Gastrocnemius medialis (tissue), 4 donors: ENCODE measurements at regions not wholly inside any gene's neighbourhood (a gene's known extent, or its start where the extent isn't known, plus 50 kb on each side); places are given as distances from the start of the nearest gene placed in this dataset.

Source experiments
- ATAC-seq, 2 donors: fragments of 150-250 bp; one replicate each; pipeline ENCODE4 v1.9.1; 2016
- DNase-seq, 2 donors: peaks; one replicate each; pipeline ENCODE4 v3.0.0-alpha.2; 2019
- H3K27ac ChIP-seq, 4 donors: fragments of 200-600 bp; sonication (generic); 1 replicate in 1 of 4; 2 replicates in 3 of 4; pipeline ENCODE4 v1.5.1; 2016 to 2018; ENCODE audit warnings: mild to moderate bottlenecking in 2 of 4, moderate library complexity in 1 of 4
- H3K27me3 ChIP-seq, 3 donors: fragments of 200-600 bp; sonication (generic) in 2 of 3; 1 replicate in 1 of 3; 2 replicates in 2 of 3; pipeline versions ENCODE4 v1.5.1 to v1.6.0; 2016 to 2019; ENCODE audit warnings: mild to moderate bottlenecking in 1 of 3, moderate library complexity in 1 of 3
- H3K36me3 ChIP-seq, 2 donors: fragments of 200-600 bp; sonication (generic) in 1 of 2; one replicate each; pipeline ENCODE4 v1.5.1; 2017 to 2018
- H3K4me1 ChIP-seq, 2 donors: fragments of 200-600 bp; sonication (generic) in 1 of 2; one replicate each; pipeline ENCODE4 v1.5.1; 2016 to 2017; ENCODE audit warnings: mild to moderate bottlenecking in 2 of 2
- H3K4me3 ChIP-seq, 4 donors: fragments of 200-600 bp; sonication (generic) in 3 of 4; 1 replicate in 1 of 4; 2 replicates in 3 of 4; pipeline ENCODE4 v1.5.1; 2016 to 2019; ENCODE audit warnings: mild to moderate bottlenecking in 2 of 4
- H3K9me3 ChIP-seq, 3 donors: fragments of 200-600 bp; sonication (generic) in 2 of 3; 1 replicate in 1 of 3; 2 replicates in 2 of 3; pipeline ENCODE4 v1.5.1; 2016 to 2019
- POLR2A ChIP-seq, 2 donors: fragments of 450-650 bp; IDR thresholded peaks; one replicate each; pipeline ENCODE4 v1.6.1; 2017; ENCODE audit warnings: antibody characterized with exemption in 2 of 2, mild to moderate bottlenecking in 2 of 2, moderate library complexity in 2 of 2
- in situ Hi-C, 4 donors: fragments of 200-750 bp; cut with MboI; loops; one replicate each; pipeline versions ENCODE4 v1.15.0 to v1.8.0; 2017; ENCODE audit warnings: low sequenced_read_pairs in 4 of 4
- intact Hi-C: fragments of 100-400 bp; cut with DNase I; formaldehyde crosslinking; loops from one replicate; pipeline ENCODE4 v1.15.1; 2023; ENCODE audit warnings: low total_unique reads
- TF ChIP-seq, protein P1 (sequence below), 5 experiments: fragments of 450-650 bp in 3 of 5; fragments of 200-600 bp in 2 of 5; sonication (generic) in 2 of 5; IDR thresholded peaks in 4 of 5; conservative IDR thresholded peaks in 1 of 5; 1 replicate in 4 of 5; 2 replicates in 1 of 5; pipeline ENCODE4 v1.5.1; 2016 to 2019; ENCODE audit warnings: antibody characterized with exemption in 5 of 5, mild to moderate bottlenecking in 3 of 5, moderate library complexity in 3 of 5

DNA sequence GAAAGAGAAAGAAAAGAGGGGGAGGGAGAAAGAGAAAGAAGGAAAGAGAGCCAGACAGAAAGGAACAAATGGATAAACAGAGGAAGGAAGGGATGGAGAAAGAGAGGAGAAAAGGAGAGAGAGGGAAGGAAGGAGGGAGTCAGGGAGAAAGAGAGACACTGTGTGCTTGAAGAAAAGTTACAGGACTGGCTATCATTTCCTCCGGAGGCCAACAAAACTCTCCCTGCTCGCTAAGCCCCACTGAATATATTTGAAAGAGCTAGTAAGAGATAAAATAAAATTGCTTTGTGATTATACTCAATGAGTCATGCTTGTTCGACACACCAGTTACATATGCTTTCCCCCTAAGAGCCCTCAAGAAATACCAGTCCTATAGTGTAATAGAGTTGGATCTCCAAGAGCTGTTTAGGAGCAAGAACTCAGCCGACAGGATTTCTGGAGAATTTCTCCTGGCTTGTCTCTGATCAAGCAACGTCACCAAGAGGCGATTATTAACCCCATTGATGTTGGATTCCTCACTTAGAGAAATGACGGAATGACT, 102.2 kb downstream of the MXRA5 start:
- no peak for ATAC-seq
- no peak overlapping the region for H3K4me3 ChIP-seq
- in situ Hi-C loops, result no loop called here

DNA sequence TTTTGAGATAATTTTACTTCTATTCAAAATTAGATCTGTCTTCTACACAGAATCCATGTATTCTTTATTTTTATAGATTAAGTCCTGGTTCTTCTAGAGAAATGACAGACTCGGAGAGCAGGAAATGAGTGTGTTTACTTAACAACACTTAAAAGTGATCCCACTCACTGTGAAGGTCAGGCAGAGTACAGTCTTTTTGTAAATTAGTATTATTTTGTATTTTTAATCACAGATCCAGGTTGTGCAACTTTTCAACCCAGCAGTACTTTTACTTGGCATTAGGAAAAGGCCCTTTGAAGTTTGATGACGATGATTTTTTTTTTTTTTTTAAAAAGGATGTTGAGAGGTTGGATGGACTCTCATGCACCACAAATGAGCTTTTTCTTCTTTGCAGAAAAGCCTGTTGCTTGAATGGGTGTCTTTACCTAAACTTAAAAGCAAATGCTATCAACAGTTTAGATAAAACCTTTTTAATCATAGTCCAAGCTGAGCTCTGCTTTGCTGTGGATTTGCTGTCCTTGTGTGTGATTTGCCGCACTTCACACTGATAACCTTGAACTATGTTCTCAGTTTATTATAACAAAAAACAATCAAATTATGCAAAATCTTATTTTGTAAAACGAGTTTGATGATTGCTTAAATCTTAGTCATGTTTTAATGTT, 114.1 kb downstream of the MXRA5 start:
- ATAC-seq (no peak), DNase-seq (no peak)
- intact Hi-C loops, result no loop called here
- Histone ChIP-seq H3K9me3 (no peaks in the 10 kb centered on the region), H3K4me1 (no peaks in the 10 kb centered on the region), H3K27me3 (no peaks in the 10 kb centered on the region), H3K36me3 (no peaks in the 10 kb centered on the region), H3K4me3 (no peak overlapping the region), H3K27ac (no peak overlapping the region)
- no peak for TF ChIP-seq POLR2A (IDR thresholded peaks at IDR 0.05)
- TF ChIP-seq, protein P1, sequence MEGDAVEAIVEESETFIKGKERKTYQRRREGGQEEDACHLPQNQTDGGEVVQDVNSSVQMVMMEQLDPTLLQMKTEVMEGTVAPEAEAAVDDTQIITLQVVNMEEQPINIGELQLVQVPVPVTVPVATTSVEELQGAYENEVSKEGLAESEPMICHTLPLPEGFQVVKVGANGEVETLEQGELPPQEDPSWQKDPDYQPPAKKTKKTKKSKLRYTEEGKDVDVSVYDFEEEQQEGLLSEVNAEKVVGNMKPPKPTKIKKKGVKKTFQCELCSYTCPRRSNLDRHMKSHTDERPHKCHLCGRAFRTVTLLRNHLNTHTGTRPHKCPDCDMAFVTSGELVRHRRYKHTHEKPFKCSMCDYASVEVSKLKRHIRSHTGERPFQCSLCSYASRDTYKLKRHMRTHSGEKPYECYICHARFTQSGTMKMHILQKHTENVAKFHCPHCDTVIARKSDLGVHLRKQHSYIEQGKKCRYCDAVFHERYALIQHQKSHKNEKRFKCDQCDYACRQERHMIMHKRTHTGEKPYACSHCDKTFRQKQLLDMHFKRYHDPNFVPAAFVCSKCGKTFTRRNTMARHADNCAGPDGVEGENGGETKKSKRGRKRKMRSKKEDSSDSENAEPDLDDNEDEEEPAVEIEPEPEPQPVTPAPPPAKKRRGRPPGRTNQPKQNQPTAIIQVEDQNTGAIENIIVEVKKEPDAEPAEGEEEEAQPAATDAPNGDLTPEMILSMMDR (IDR thresholded peaks at IDR 0.05 in 4 of 5, conservative IDR thresholded peaks at IDR 0.05 in 1 of 5), result no peak
- in situ Hi-C loops, result no loop called here

More for the DNA sequence above, 102.2 kb downstream of the MXRA5 start:
- H3K9me3 ChIP-seq, result no peaks in the 10 kb centered on the region
- intact Hi-C loops, result no loop called here
- H3K27ac ChIP-seq, result no peak overlapping the region
- no peak for DNase-seq
- no peaks in the 10 kb centered on the region for H3K36me3 ChIP-seq
- H3K27me3 ChIP-seq, result no peaks in the 10 kb centered on the region
- TF ChIP-seq, protein P1 (IDR thresholded peaks at IDR 0.05 in 4 of 5, conservative IDR thresholded peaks at IDR 0.05 in 1 of 5), result no peak
- no peak for TF ChIP-seq POLR2A (IDR thresholded peaks at IDR 0.05)
- no peaks in the 10 kb centered on the region for H3K4me1 ChIP-seq

DNA sequence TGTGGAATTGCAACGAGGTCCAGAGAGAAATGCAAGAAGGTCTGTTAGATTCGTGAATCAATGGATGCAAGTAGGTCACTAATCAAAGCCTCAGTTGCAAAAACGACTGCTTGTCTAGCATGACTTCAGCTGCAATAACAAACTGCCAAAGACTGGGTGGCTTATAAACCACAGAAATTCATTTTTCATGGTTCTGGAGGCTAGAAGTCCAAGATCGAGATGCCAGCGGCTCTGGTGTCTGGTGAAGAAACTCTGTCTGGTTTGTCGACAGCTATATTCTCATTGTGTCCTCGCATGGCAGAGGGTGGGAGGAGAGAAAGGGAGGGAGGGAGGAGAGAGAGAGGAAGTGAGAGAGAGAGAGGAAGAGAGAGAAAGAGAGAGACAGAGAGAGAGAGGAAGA, 114.7 kb downstream of the MXRA5 start:
- DNase-seq (no peak), ATAC-seq (no peak)
- intact Hi-C loops, result no loop called here
- Histone ChIP-seq H3K36me3 (no peaks in the 10 kb centered on the region), H3K4me3 (no peak overlapping the region), H3K9me3 (no peaks in the 10 kb centered on the region), H3K27ac (no peak overlapping the region), H3K27me3 (no peaks in the 10 kb centered on the region), H3K4me1 (no peaks in the 10 kb centered on the region)
- in situ Hi-C loops, result no loop called here
- TF ChIP-seq POLR2A (IDR thresholded peaks at IDR 0.05), result no peak
- TF ChIP-seq, protein P1 (IDR thresholded peaks at IDR 0.05 in 4 of 5, conservative IDR thresholded peaks at IDR 0.05 in 1 of 5), result no peak

DNA sequence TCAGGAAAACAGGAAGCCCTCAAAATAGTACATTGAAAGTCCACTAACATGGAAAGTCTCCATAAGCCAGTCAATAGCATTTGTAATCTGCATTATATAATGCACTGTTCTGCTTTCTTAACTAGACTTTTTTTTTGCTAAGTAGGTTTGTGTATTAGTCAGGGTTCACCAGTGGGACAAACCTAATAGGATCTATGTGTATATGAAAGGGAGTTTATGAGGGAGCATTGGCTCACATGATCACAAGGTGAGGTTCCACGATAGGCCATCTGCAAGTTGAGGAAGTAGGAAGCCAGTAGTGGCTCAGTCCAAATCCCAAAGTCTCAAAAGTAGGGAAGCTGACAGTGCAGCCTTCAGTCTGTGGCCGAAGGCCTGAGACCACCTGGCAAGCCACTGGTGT, 116.0 kb downstream of the MXRA5 start:
- no peak for TF ChIP-seq POLR2A (IDR thresholded peaks at IDR 0.05)
- TF ChIP-seq, protein P1 (IDR thresholded peaks at IDR 0.05 in 4 of 5, conservative IDR thresholded peaks at IDR 0.05 in 1 of 5), result no peak
- Histone ChIP-seq H3K27ac (no peak overlapping the region), H3K27me3 (no peaks in the 10 kb centered on the region), H3K4me1 (no peaks in the 10 kb centered on the region), H3K36me3 (no peaks in the 10 kb centered on the region), H3K4me3 (no peak overlapping the region), H3K9me3 (no peaks in the 10 kb centered on the region)
- ATAC-seq (no peak), DNase-seq (no peak)
- intact Hi-C loops, result no loop called here
- in situ Hi-C loops, result no loop called here

DNA sequence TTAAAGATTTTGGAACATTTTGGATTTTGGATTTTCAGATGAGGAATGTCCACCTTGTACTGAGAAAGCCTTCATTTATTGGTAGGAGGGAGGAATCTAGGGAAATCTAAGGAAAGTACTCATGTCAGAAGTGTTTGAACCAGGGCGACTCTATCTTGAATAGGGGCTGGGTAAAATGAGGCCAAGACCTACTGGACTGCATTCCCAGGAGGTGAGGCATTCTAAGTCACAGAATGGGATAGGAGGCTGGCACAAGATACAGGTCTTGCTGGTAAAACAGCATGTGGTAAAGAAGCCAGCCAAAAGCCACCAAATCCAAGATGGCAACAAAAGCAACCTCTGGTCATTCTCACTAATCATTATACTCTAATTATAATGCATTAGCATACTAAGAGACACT, 118.9 kb downstream of the MXRA5 start:
- no peak for ATAC-seq
- no peak for DNase-seq
- H3K4me3 ChIP-seq, result no peak overlapping the region
- H3K27ac ChIP-seq, result no peak overlapping the region
- no peaks in the 10 kb centered on the region for H3K9me3 ChIP-seq
- intact Hi-C loops, result no loop called here
- H3K36me3 ChIP-seq, result no peaks in the 10 kb centered on the region
- TF ChIP-seq, protein P1 (IDR thresholded peaks at IDR 0.05 in 4 of 5, conservative IDR thresholded peaks at IDR 0.05 in 1 of 5), result no peak
- TF ChIP-seq POLR2A (IDR thresholded peaks at IDR 0.05), result no peak
- in situ Hi-C loops, result no loop called here
- no peaks in the 10 kb centered on the region for H3K4me1 ChIP-seq
- H3K27me3 ChIP-seq, result no peaks in the 10 kb centered on the region
